OCI-LY1 (cell line): ENCODE measurements at regions not wholly inside any gene's neighbourhood (a gene's known extent, or its start where the extent isn't known, plus 50 kb on each side); places are given as distances from the start of the nearest gene placed in this dataset.
A peak's percentile ranks its signal among the peaks of the same experiment; 100 is the strongest.

Experiments
- EZH2 ChIP-seq: fragments of 200-600 bp; sonication (generic), shearing (Covaris generic); IDR thresholded peaks from 2 replicates; pipeline ENCODE4 v1.8.0; 2017; ENCODE audit warnings: borderline replicate concordance, mixed run types, mild to moderate bottlenecking, antibody characterized with exemption, low read length, moderate library complexity, mixed read lengths
- TF ChIP-seq, protein P1 (sequence below): fragments of 200-600 bp; sonication (generic), shearing (Covaris generic); IDR thresholded peaks from 2 replicates; pipeline ENCODE4 v1.5.1; 2017; ENCODE audit warnings: mild to moderate bottlenecking, antibody characterized with exemption, low read length, moderate library complexity, mixed read lengths

DNA sequence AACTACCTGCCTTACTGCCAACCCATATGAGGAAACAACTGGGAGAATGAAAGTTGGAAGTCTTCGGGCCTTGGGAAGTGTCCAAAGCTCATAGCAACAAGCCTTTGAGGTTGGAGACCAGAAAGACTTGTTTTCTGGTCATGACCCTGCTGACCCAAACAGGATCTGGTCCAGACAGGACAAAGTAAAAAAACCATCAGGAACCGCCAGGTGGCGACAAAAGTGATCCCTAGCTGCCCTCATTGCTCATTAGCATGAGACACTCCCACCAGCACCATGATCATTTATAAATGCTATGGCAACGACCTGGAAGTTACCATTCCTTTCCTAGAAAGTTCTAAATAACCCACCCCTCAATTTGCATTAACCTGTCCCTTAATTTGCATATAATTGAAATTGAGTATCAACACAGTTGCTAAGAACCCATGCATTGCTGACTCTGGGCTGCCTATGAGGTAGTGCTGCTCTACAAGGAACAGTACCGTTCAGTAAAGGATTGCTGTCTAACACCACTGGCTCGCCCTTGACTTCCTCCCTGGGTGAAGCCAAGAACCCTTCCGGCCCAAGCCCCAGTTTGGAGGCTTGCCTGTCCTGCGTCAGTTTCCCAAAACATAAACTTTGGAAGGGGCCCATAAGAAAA, 89.0 kb downstream of the URB2 start:
- TF ChIP-seq, protein P1, sequence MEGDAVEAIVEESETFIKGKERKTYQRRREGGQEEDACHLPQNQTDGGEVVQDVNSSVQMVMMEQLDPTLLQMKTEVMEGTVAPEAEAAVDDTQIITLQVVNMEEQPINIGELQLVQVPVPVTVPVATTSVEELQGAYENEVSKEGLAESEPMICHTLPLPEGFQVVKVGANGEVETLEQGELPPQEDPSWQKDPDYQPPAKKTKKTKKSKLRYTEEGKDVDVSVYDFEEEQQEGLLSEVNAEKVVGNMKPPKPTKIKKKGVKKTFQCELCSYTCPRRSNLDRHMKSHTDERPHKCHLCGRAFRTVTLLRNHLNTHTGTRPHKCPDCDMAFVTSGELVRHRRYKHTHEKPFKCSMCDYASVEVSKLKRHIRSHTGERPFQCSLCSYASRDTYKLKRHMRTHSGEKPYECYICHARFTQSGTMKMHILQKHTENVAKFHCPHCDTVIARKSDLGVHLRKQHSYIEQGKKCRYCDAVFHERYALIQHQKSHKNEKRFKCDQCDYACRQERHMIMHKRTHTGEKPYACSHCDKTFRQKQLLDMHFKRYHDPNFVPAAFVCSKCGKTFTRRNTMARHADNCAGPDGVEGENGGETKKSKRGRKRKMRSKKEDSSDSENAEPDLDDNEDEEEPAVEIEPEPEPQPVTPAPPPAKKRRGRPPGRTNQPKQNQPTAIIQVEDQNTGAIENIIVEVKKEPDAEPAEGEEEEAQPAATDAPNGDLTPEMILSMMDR: peak; percentile 81
- no peak for TF ChIP-seq EZH2
